ENCODE measurements at regions not wholly inside any gene's neighbourhood (a gene's known extent, or its start where the extent isn't known, plus 50 kb on each side); places are given as distances from the start of the nearest gene placed in this dataset.

- H4K8ac ChIP-seq (replicated peaks; ENCODE audit: insufficient read length, low read depth, low read length), result no peak overlapping the region
Observed at GRCh38 chr10:121661451-121661851, 63.2 kb upstream of the FGFR2 start.

More at GRCh38 chr10:121661451-121661851, 63.2 kb upstream of the FGFR2 start:
- Mint-ChIP-seq H3K27me3 (ENCODE audit: low read depth) (no peaks in the 10 kb centered on the region), H3K4me1 (peaks cover 3 to 6% of the 10 kb centered on the region in 2 experiments), H3K27ac (no peak overlapping the region; a peak in 1 of 7 replicates), H3K4me3 (no peak overlapping the region), H3K36me3 (ENCODE audit: insufficient read depth in 1 of 3, low read depth in 3 of 3) (peaks cover 0 to 9% (median 0%) of the 10 kb centered on the region in 3 experiments; a peak in 2 of 7 replicates), H3K9me3 (peaks cover 7 to 8% of the 10 kb centered on the region in 2 experiments; a peak in 3 of 5 replicates)
- Histone ChIP-seq H3K4ac (ENCODE audit: low read depth, low read length) (no peak overlapping the region), H2AK5ac (ENCODE audit: insufficient read length, low read length) (no peak overlapping the region), H3T11ph (ENCODE audit: low read length) (no peak overlapping the region), H3K4me2 (ENCODE audit: insufficient read depth, insufficient read length, low read length) (no peak overlapping the region), H2BK120ac (ENCODE audit: low read depth, low read length, poor library complexity, severe bottlenecking) (no peak overlapping the region), H4K91ac (ENCODE audit: insufficient read length, low read depth, low read length) (no peak overlapping the region), H3K23ac (ENCODE audit: insufficient read length, low read depth, low read length) (no peak overlapping the region), H3K79me2 (ENCODE audit: insufficient read depth, low read length) (no peaks in the 10 kb centered on the region), H3K9ac (ENCODE audit: extremely low read depth, insufficient read length, low read length) (no peak overlapping the region), H3K56ac (ENCODE audit: insufficient read length, low read depth, low read length) (no peak overlapping the region), H2AFZ (ENCODE audit: low read length) (no peak overlapping the region), H3K27ac (ENCODE audit: insufficient read length, low read depth, low read length) (no peak overlapping the region), H4K5ac (ENCODE audit: insufficient read length, low read depth, low read length) (no peak overlapping the region), H2BK15ac (ENCODE audit: low read depth, low read length) (no peak overlapping the region), H2BK12ac (ENCODE audit: insufficient read length, low read depth, low read length) (no peak overlapping the region), H3K4me1 (ENCODE audit: insufficient read depth, low read length) (no peaks in the 10 kb centered on the region), H3K79me1 (ENCODE audit: insufficient read depth, low read depth, low read length, poor library complexity, severe bottlenecking) (no peaks in the 10 kb centered on the region), H2BK20ac (ENCODE audit: low read depth, low read length, poor library complexity, severe bottlenecking) (no peak overlapping the region), H3K18ac (ENCODE audit: insufficient read length, low read depth, low read length) (no peak overlapping the region), H3K23me2 (ENCODE audit: insufficient read length, low read depth, low read length, poor library complexity, severe bottlenecking) (no peaks in the 10 kb centered on the region), H4K20me1 (ENCODE audit: control insufficient read depth, insufficient read depth, insufficient read length) (no peaks in the 10 kb centered on the region), H3K27me3 (ENCODE audit: insufficient read depth, low read length) (no peaks in the 10 kb centered on the region; the same call in 1 of the 2 replicates), H3K9me3 (ENCODE audit: control insufficient read depth, low read depth, low read length) (no peaks in the 10 kb centered on the region), H3K14ac (ENCODE audit: insufficient read depth, low read length) (no peak overlapping the region; the same call in 1 of the 2 replicates), H2BK5ac (ENCODE audit: insufficient read length, low read length) (no peak overlapping the region)
- DNase-seq, result no peak
- no CpG with 5 or more reads among the region's 14 CpGs for WGBS (ENCODE audit: extremely low coverage, insufficient read length, low lambda C conversion rate)
- no peak for TF ChIP-seq CTCF (conservative IDR thresholded peaks at IDR 0.05)
